Kidney (tissue), 13 donors: ENCODE measurements at regions not wholly inside any gene's neighbourhood (a gene's known extent, or its start where the extent isn't known, plus 50 kb on each side); places are given as distances from the start of the nearest gene placed in this dataset.

Experiments
- DNase-seq, 5 donors: peaks; one replicate each; pipeline ENCODE4 v3.0.0-alpha.2; 2013 to 2020
- FAIRE-seq: peaks from 2 replicates; lab custom pipeline; 2012; peaks lifted over from hg19 to GRCh38; lab: Jason Lieb, UNC
- H3K27ac ChIP-seq, 2 donors: one replicate each; pipeline ENCODE4 v1.7.0; 2013; ENCODE audit warnings: low read depth in 2 of 2, low read length in 2 of 2, inconsistent platforms in 1 of 2
- H3K27me3 ChIP-seq: one replicate; pipeline ENCODE4 v1.7.1; 2013; ENCODE audit warnings: low read length, inconsistent platforms; ENCODE audit not compliant: control insufficient read depth, insufficient read depth
- H3K36me3 ChIP-seq, 3 donors: one replicate each; pipeline versions ENCODE4 v1.7.0 to v1.7.1; 2013; ENCODE audit warnings: low read length in 3 of 3, control low read depth in 1 of 3, inconsistent platforms in 1 of 3; ENCODE audit not compliant: insufficient read depth in 3 of 3, control insufficient read depth in 2 of 3
- H3K4me1 ChIP-seq, 3 donors: one replicate each; pipeline versions ENCODE4 v1.7.0 to v1.7.1; 2013; ENCODE audit warnings: low read length in 3 of 3, inconsistent platforms in 1 of 3, low read depth in 1 of 3; ENCODE audit not compliant: control insufficient read depth in 2 of 3, insufficient read depth in 2 of 3
- H3K4me3 ChIP-seq, 3 donors: one replicate each; pipeline versions ENCODE4 v1.7.0 to v1.8.1; 2013; ENCODE audit warnings: low read length in 3 of 3, control low read depth in 1 of 3, inconsistent platforms in 1 of 3
- H3K9ac ChIP-seq, 3 donors: one replicate each; pipeline versions ENCODE4 v1.7.0 to v1.7.1; 2013; ENCODE audit warnings: low read length in 3 of 3, control low read depth in 1 of 3, inconsistent platforms in 1 of 3
- H3K9me3 ChIP-seq, 3 donors: one replicate each; pipeline versions ENCODE4 v1.7.0 to v1.7.1; 2013; ENCODE audit warnings: low read length in 3 of 3, control low read depth in 1 of 3, inconsistent platforms in 1 of 3; ENCODE audit not compliant: control insufficient read depth in 2 of 3, insufficient read depth in 1 of 3
- CTCF ChIP-seq: IDR thresholded peaks from 3 replicates; pipeline ENCODE4 v1.5.1; 2012; ENCODE audit warnings: mild to moderate bottlenecking, moderate library complexity, borderline replicate concordance; ENCODE audit not compliant: insufficient read depth; ENCODE audit errors: extremely low read depth
- intact Hi-C: fragments of 100-400 bp; cut with DNase I; formaldehyde crosslinking; loops from one replicate; pipeline ENCODE4 v1.11.1; 2022
- donor health status: control.
- donor health status: control.
- donor health status: control.
- donor health status: control.
- donor health status: control.
- donor health status: DM: yes; HTN: yes; CAD: no.
- donor health status: Normal renal cell carcinoma (clear cell type).

- DNase-seq (no peak), FAIRE-seq (no peak)
- Histone ChIP-seq H3K27me3 (no peaks in the 10 kb centered on the region), H3K4me3 (no peak overlapping the region), H3K36me3 (no peaks in the 10 kb centered on the region), H3K27ac (no peak overlapping the region), H3K9me3 (no peaks in the 10 kb centered on the region), H3K4me1 (peaks cover 0 to 3% (median 0%) of the 10 kb centered on the region in 3 donors), H3K9ac (no peak overlapping the region)
- no peak for TF ChIP-seq CTCF
- intact Hi-C loops: no loop called here
Measured at GRCh38 chr6:167429353-167429752, 104.5 kb downstream of the TTLL2 start.

GRCh38 chr6:167435209-167435728, 110.4 kb downstream of the TTLL2 start:
- Histone ChIP-seq H3K9me3 (no peaks in the 10 kb centered on the region), H3K27me3 (no peaks in the 10 kb centered on the region), H3K9ac (no peak overlapping the region), H3K27ac (no peak overlapping the region), H3K4me1 (no peaks in the 10 kb centered on the region), H3K4me3 (no peak overlapping the region), H3K36me3 (no peaks in the 10 kb centered on the region)
- TF ChIP-seq CTCF: no peak
- intact Hi-C loops: no loop called here
- DNase-seq (no peak), FAIRE-seq (no peak)

- FAIRE-seq (no peak), DNase-seq (no peak)
- no peaks in the 10 kb centered on the region for H3K9me3 ChIP-seq
- H3K4me3 ChIP-seq: no peak overlapping the region
- no peak overlapping the region for H3K9ac ChIP-seq
- no peaks in the 10 kb centered on the region for H3K36me3 ChIP-seq
- H3K27me3 ChIP-seq: no peaks in the 10 kb centered on the region
- H3K4me1 ChIP-seq: no peaks in the 10 kb centered on the region
- intact Hi-C loops: no loop called here
- no peak overlapping the region for H3K27ac ChIP-seq
- TF ChIP-seq CTCF: no peak
Measured at GRCh38 chr6:167437888-167438484, 113.1 kb downstream of the TTLL2 start.
